PC-3 (cell line): ENCODE measurements at regions not wholly inside any gene's neighbourhood (a gene's known extent, or its start where the extent isn't known, plus 50 kb on each side); places are given as distances from the start of the nearest gene placed in this dataset.

ENCODE experiments used
- EZH2 ChIP-seq: fragments of 300-600 bp; sonication (generic); IDR thresholded peaks from one replicate; pipeline ENCODE4 v1.6.1; 2017; ENCODE audit warnings: antibody characterized with exemption, mild to moderate bottlenecking, low read length; ENCODE audit not compliant: unreplicated experiment
- EZH2phosphoT487 ChIP-seq: fragments of 300-600 bp; sonication (generic); IDR thresholded peaks from 2 replicates; pipeline ENCODE4 v1.6.1; 2018; ENCODE audit warnings: mild to moderate bottlenecking, antibody characterized with exemption, low read length, borderline replicate concordance
- TF ChIP-seq, protein P1 (sequence below): fragments of 300-600 bp; sonication (generic); conservative IDR thresholded peaks from 2 replicates; pipeline ENCODE4 v1.5.1; 2017; ENCODE audit warnings: antibody characterized with exemption, low read depth, mild to moderate bottlenecking, low read length

DNA sequence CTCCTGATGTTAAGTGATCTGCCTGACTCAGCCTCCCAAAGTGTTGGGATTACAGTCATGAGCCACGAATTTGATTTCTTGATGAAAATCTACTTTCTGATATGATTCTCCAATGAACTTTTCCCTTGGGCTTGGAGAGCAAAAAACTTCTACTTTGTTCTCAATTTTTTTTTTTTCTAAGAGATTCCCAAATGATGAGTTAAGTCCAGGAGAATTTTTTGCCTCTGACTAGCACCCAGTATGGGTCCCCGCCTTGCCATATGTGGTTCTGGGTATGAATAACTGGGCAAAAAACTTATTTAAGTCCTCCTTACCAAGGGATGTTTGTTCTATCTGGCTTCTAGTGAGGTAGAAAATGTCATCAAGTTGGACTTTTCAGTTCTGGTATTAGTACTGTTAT is 147.9 kb upstream of the LYZL1 start:
- TF ChIP-seq, protein P1, sequence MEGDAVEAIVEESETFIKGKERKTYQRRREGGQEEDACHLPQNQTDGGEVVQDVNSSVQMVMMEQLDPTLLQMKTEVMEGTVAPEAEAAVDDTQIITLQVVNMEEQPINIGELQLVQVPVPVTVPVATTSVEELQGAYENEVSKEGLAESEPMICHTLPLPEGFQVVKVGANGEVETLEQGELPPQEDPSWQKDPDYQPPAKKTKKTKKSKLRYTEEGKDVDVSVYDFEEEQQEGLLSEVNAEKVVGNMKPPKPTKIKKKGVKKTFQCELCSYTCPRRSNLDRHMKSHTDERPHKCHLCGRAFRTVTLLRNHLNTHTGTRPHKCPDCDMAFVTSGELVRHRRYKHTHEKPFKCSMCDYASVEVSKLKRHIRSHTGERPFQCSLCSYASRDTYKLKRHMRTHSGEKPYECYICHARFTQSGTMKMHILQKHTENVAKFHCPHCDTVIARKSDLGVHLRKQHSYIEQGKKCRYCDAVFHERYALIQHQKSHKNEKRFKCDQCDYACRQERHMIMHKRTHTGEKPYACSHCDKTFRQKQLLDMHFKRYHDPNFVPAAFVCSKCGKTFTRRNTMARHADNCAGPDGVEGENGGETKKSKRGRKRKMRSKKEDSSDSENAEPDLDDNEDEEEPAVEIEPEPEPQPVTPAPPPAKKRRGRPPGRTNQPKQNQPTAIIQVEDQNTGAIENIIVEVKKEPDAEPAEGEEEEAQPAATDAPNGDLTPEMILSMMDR = no peak
- TF ChIP-seq EZH2 = no peak
- no peak for TF ChIP-seq EZH2phosphoT487
